H1 (cell line): ENCODE measurements at regions not wholly inside any gene's neighbourhood (a gene's known extent, or its start where the extent isn't known, plus 50 kb on each side); places are given as distances from the start of the nearest gene placed in this dataset.

ENCODE experiments used
- ASH2L ChIP-seq: fragments of 200-600, 300-600 bp; sonication (generic); IDR thresholded peaks from one replicate; pipeline ENCODE4 v1.7.1; 2017; ENCODE audit warnings: low read length
- FOSL1 ChIP-seq: IDR thresholded peaks from 2 replicates; pipeline ENCODE4 v1.6.1; 2011; ENCODE audit warnings: mild to moderate bottlenecking, low read depth, low read length, moderate library complexity; ENCODE audit not compliant: insufficient read depth
- KDM5A ChIP-seq: fragments of 200-600 bp; IDR thresholded peaks from 2 replicates; pipeline ENCODE4 v1.7.1; 2012; ENCODE audit warnings: mild to moderate bottlenecking, low read length, inconsistent platforms, mixed read lengths
- RNF2 ChIP-seq: fragments of 200-900, 300-1000 bp; sonication (generic); IDR thresholded peaks from 2 replicates; pipeline ENCODE4 v1.7.1; 2016; ENCODE audit warnings: borderline replicate concordance, low read depth, mild to moderate bottlenecking, antibody characterized with exemption, low read length; ENCODE audit not compliant: poor library complexity, severe bottlenecking; ENCODE audit errors: missing control alignments

DNA sequence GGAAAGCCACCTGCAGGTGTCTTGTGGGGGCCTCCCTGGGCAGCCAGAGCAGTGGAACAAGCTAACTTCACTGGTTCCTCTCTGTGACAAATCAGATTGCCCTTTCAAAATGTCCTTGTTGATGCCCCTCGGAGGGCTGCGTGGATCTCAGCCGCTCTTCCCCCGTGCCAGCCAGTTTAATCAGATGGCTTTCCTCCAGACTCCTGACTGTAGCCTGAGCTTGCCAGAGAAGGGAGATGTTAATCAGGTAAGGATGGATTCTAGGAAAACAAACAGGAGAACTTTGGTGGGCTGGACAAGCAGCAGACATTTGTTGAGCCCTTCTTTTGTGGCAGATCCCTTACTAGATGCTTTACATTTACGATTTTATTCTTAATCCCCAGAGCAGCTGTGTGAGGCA, 88.2 kb downstream of the DMRTA2 start (continued):
- no peak for TF ChIP-seq RNF2
- TF ChIP-seq FOSL1 = no peak
- no peak for TF ChIP-seq KDM5A
- TF ChIP-seq ASH2L = no peak
